Left renal cortex interstitium (tissue), 4 donors: ENCODE measurements at regions not wholly inside any gene's neighbourhood (a gene's known extent, or its start where the extent isn't known, plus 50 kb on each side); places are given as distances from the start of the nearest gene placed in this dataset.
"Not testable (repeated sequence)": the region's sequence is repeated elsewhere in the genome, so short reads cannot be mapped to it uniquely, and the experiment has no call there.

Source experiments
- DNase-seq, 4 donors: peaks; one replicate each; pipeline ENCODE4 v3.0.0-alpha.2; 2013; ENCODE audit warnings: low read depth in 4 of 4, low spot score in 2 of 4, missing footprints in 1 of 4

GRCh38 chr6:81876971-81877370 lies 124.5 kb upstream of the TENT5A start:
- DNase-seq = no peak

DNA sequence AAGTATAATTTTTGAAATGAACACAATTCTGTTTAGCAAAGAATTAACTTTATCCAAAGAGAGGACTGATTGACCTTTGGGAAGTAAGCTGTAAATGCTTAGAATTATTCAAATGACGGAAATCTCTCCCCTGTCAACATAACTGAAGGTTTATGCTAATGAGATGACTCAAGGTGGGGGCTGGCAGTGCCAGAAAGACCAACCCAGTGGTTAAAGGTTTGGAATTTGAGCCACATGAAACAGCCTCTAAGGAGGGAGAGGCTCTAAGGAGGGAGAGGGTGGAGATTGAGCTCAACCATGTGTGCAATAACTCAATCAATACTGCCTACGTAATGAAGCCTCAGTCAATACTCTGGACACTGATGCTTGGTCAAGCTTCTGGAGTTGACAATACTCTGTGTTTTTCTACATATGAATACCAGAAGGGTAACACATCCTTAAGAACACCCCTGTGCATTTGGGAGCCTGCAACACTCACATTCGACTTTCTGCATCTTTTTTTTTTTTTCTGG lies 123.4 kb upstream of the TENT5A start:
- DNase-seq = no peak

- DNase-seq = not testable (repeated sequence)
These were observed 117.4 kb upstream of the TENT5A start for GRCh38 chr6:81869749-81870508.

DNA sequence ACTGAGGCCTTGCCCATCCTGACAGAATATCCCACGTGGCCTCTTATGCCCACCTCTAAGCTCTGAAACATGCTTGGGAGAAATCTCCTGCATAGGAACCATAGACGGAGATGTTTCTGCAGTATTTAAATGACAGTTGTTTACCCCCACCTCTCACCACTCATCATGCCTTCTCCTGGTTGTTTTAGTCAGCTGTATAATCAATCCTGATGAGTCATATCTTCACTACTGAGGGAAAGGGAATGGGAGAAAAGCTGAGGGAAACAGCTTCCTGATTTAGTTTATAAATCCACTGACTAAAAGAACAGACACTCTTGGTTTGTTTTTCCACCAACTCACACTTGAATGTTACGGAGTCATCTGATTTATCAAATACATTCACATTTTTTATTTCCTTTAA lies 113.2 kb upstream of the TENT5A start:
- DNase-seq = no peak

DNA sequence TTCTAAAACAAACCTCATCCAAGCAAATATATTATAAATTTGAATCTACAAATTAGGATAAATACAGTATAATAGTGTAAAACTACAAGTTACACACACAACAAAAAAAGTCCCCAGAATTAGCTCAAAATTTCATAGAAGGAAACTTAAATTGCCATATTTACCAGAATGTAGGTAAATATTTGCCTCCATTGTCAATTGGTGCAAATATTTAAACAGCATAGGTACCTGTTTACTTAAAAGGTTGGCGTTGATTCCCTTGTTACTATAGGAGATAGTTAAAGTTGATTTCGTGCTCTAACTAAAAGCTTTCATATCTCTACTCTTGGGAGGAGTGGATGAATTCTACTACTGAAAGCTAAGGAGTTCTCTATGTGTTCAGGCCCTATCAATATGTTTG lies 111.6 kb upstream of the TENT5A start:
- no peak for DNase-seq

DNA sequence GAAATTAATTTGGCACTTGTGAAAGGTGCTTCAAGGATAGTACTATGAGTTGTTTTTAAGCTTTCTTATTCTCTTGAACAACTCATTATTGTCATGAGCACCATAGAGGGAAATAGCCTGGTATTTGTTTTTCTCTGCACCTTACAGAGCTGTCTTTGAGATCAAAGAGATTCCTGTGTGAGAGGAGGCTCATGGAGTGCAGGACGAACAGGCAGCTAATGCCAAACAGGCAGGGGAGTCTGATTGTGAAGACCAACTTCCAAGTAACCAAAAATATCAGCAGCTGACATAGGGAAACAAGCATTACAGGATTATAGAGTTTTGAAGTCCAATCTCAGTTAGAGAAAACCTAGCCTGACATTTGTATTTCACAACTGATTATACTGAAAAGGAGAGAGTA lies 110.6 kb upstream of the TENT5A start:
- no peak for DNase-seq

- DNase-seq = no peak
These were observed 108.8 kb upstream of the TENT5A start for GRCh38 chr6:81861281-81861680.

- DNase-seq = no peak
These were observed 107.4 kb upstream of the TENT5A start for GRCh38 chr6:81859884-81860283.

DNA sequence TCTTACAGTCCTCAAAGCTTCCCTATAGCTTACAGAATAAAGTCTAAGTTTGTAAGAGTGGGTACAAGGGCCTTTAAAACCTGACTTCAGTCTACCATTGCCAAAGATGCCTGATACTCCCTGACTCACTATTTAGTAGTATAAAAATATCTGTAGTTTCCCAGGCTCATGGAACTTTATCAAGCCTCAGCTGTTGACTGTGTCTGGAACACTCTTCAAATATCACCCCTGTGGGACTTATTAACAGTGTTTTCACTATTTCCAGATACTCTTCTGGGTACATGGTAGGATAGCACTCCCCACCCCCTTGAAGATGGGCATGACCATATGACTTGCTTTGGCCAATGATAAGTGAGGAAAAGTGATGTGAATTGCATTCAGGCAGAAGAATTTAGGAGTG lies 105.3 kb upstream of the TENT5A start:
- no peak for DNase-seq

- DNase-seq = no peak
These were observed 104.4 kb upstream of the TENT5A start for GRCh38 chr6:81856872-81857271.

DNA sequence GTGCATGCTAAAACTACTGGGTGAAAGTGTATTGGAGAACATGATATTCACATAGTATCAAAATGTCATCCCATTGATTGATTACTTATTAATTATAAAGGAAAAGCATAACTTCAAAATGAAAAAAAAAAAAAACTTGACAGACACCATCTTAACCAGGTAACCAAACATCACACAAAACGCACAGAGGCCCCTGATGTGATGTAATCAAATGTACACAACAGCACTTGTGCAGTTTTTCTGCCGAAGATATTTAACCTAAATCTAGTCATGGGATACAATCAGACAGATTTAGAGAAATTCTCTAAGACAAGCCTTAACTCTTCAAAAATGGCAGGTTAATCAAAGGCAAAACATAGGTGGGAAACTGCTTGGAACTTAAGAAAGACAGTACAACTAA lies 102.0 kb upstream of the TENT5A start:
- no peak for DNase-seq

DNA sequence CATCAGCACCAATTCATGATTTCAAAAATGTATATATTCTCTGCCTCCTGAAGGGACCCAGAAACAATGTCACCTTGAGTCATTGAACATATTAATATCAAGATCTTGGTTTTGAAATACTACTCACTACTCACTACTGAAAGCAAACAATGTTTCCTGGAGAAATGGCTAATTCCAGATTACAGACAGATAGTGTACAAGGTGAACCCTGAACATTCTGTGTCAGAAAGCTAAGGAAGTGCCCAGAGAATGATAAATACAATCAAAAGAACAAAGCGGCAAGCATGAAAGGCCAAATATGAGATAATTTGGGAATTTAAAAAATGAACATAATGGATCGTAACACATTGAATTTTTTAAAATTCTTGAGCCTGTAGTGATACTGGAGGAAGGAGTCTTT lies 101.5 kb upstream of the TENT5A start:
- DNase-seq = no peak

DNA sequence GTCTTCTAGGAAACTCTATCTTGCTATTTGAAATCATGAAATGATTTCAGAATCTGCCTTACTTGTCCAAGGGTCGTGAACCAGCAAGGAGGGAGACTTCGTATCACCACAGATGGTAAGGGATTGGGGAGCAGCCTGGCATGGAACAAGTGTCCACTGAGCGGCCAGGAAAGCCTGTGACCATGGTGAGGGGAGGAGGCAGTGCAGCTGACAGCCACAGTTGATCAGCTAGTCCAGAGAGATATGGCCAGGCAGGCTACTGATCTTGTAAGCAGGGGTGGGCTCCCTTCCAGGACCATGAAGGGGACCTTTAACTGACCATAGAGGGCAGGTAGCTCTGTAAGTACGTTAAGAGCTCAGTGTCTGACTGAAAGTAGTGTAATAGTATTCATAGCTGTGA lies 96.8 kb upstream of the TENT5A start:
- no peak for DNase-seq

- no peak for DNase-seq
These were observed 95.4 kb upstream of the TENT5A start for GRCh38 chr6:81847866-81848265.

GRCh38 chr6:81844686-81845085 lies 92.2 kb upstream of the TENT5A start:
- DNase-seq = no peak

DNA sequence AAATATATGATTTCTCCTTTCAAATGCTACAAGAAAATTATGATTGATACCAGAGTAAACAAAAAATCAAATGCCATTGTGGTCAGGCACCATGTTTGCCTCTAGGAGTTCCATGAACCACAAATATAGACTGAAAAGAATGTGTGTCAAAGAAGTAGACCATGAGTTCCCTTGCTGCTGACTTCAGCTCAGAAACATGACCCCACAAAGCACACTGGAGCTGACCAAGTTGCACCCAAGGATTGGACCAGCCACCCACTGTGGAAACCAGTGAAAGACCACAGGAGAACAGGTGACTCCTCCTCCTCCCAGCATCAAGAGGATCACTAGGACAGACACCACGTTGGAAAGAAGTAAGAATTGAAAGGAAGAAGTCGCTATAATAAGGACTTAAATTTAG lies 90.8 kb upstream of the TENT5A start:
- DNase-seq = no peak

DNA sequence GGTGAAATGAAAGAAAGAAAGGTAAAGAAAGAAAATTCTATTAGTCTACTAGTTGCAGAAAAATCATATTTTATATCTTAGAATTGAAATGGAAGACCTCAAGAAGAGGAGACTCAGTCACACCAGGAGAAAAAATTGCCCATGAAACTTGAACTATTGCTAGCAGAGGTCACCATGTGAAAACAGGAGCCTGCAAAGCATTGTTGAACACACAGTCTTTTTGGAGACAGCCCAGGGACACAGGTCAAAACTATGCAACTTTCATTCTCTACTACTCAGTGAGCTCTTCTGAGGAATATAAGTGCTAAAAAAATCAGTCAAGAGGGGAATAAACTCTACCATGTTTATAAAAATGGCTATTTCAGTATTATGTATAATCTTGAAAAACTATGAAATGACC lies 89.8 kb upstream of the TENT5A start:
- no peak for DNase-seq

DNA sequence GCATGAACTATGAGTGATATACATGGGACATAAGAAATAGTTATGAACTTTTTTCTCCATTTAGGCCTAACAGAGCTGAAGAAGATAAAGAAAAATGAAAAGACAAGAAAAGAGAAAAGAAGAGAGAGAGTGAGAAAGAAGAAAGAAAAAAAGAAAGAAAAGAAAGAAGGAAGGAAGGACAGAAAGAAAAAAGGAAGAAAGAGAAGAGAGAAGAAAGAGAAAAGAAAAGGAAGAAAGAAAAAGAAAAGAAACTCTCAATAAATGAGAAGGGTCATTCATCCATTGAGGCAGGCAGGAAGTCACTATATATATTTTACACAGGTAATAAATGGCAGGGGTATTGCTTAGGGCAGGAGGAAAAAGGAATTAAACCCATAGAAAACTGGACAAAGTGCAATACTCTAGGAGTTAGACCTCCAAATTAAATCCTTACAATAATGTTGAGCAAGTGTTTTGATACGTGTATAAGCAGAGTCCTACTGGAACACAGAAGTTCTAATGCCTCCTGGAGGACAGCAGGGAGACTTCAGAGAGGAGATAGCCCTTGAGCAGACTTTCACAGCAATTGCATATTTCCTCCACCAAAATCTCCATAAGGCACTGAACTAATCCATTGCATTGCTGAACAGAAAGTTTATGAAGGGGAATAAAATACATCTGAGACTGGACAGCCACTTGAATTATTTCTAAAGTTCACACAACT lies 86.4 kb upstream of the TENT5A start:
- no peak for DNase-seq

GRCh38 chr6:81838031-81838430 lies 85.5 kb upstream of the TENT5A start:
- DNase-seq = no peak

DNA sequence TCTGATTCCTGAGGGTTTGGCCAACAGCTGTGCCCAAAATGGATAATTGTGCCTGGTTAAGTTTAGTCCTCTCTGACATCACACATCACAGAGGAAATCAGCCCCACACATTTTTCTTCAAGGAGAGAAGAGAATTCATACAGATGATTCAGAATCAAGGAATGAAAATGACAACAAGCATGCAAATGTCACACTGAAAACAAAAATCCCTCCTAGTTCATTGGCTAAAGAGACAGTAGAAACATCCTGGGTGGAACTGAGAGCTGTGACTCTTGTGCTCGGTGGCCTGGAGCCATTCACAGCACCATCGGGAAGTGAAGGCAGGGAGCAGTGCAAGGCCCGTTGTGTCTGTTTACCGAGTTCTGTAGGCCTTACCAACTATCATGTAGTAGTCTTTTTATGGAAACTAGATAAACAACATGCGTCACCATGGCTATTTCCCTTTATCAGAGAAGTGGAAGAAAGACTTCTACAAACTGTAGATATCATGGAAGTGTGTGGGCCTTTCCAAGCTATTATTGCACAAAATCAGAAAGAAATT lies 81.7 kb upstream of the TENT5A start:
- no peak for DNase-seq

DNA sequence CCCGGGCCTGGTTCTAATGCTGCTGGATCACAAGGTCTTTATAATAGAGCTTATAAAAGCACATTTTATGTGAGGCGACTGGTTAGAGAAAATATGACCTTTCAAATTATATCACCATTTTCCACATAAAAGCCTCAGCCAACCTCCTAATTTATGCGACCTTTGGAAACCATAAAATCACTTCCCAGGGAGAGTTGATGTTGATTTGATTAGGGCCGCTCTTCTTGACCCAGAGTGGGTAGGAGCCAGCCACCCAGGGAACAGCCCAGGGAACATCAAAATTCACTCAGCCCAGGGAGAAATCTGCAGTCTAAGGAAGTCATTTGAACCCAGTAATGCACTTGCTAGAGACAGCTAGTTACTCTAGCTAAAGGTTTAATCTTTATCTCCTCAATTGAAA lies 79.8 kb upstream of the TENT5A start:
- no peak for DNase-seq

GRCh38 chr6:81831274-81831673 lies 78.8 kb upstream of the TENT5A start:
- no peak for DNase-seq
